HG02973 (cell line): ENCODE measurements at regions not wholly inside any gene's neighbourhood (a gene's known extent, or its start where the extent isn't known, plus 50 kb on each side); places are given as distances from the start of the nearest gene placed in this dataset.

ENCODE experiments used
- ATAC-seq: cut with Tn5 transposase; IDR thresholded peaks from one replicate; pipeline ENCODE4 v1.9.1; 2021; ENCODE audit warnings: moderate library complexity; ENCODE audit not compliant: unreplicated experiment

DNA sequence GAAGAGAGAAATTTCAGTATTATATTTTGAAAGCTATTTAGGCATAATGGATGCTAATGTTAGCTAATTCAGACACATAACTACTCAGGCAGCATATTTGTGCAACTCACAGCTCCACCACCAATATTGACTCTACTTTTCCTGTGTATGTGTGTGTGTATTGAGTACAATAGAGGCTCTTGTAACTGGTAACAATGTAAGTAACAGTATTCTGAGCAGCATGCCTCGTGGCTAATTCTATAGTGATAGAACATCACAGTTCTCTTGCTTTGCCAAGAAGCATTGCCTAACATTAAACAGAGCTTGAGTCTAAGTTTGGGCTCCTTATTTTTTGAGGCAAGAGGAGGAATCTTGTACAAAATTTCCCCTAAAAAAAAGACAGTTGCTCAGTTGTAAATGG lies 98.6 kb upstream of the ARHGEF26 start:
- ATAC-seq: no peak

DNA sequence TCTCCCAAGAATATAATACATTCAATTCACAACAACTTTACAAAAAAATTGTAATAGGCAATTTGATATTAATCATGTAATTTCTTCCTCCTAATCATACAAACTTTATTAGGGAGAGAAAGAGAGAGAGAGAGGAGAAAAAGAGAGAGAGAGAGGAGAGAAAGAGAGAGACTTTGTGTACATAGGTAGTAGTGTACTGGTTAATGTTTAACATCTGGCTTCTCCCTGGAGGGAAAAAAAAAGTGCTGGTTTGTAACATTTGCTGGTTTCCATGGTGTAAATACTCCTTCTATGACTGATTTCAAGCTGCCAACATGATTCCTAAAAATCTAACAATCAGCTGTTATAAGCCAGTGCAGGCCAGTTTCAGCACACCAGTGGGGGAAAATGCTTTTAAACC lies 98.0 kb upstream of the ARHGEF26 start:
- ATAC-seq: no peak

DNA sequence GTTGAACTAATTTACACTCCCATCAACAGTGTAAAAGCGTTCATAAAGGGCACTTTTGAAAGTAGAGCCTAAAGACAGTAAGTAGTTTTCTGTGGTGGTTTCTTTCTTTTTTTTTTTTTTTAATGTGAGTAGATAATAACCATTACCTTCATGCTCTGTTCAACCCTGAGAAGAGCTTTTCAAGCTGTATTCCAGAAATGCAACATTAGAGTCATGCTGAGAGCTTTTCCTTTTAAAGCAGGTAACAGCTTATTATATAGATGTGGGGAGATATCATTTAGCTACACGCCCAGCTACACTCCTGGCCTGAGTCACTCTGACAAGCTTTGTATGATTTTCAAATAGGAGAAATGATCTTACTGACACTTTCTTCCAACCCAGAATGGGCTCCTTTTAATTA lies 96.2 kb upstream of the ARHGEF26 start:
- ATAC-seq: no peak

DNA sequence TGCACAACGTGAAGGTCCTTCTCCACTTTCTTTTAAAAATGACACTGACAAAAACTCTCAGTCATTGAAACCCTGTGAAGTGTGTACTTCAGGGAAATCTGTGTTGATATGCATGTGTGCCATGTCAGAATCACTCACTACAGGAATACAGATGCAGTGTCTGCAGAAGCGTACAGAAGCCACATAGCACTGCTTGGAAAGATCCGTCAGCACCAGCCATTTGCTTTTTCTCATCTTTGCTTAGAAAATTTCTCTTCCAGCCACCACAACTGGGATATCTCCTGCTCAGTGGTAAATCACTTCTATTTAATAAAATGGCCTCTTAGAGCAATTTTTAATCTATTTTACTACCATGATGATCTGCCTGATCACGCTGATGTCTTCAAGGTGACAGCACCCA lies 91.3 kb upstream of the ARHGEF26 start:
- no peak for ATAC-seq

DNA sequence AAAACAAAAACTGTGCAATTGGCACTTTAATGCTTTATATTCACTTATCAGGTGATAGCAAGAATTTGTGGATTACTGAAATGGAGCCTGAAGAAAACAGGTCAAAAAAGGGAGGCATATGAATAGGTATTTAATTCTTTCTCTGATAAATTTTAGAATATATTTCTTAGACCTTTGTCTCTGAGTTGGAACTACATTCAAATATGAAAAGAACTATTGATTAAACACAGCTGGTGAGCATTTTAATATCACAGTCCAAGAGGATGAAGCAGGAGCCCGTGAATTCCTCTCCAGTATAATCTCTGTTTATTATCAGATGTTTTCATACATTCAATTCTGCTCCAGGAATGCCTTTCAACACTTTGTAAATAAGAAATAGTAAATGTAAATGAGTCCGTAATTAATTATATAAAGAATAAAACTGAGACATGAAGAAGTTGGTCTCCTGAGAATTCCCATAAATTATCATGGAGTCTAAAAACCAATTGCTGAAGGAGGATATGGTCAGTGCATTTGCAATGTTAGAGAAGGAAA lies 86.3 kb upstream of the ARHGEF26 start:
- ATAC-seq: no peak

DNA sequence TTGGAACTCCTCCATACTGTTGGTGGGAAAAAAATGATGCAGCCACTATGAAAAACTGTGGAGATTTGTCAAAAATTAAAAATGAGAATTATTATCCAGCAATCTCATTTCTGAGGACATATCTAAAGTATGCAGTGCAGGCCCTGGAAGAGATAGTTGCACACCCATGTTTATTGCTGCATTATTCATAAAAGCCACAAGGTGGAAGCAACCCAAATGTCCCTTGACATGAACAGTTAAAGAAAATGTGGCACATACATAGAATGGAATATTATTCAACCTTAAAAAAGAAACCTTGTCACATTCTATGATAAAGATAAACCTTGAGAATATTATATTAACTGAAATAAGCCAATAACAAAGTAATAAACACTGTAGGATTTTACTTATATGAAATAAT lies 80.9 kb upstream of the ARHGEF26 start:
- ATAC-seq: peak; percentile 92

DNA sequence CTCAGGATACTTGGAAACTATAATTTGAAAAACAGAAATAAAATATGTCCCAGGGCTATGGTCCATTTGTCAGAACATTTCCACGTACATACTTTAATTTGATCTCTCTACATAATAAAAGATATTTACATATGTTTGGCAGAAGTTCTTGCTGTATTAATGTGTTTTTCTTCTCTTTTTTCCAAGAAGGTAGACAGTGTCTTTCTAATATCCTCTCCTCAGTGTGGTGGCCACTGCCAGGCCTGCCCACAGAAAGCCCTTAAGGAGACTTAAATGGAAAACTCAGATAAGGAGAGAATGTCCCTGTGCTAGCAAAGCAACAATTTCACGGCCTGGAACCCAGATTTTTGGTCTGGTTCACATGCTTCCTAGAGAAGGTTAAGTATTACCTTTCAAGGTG lies 76.5 kb upstream of the ARHGEF26 start:
- no peak for ATAC-seq

DNA sequence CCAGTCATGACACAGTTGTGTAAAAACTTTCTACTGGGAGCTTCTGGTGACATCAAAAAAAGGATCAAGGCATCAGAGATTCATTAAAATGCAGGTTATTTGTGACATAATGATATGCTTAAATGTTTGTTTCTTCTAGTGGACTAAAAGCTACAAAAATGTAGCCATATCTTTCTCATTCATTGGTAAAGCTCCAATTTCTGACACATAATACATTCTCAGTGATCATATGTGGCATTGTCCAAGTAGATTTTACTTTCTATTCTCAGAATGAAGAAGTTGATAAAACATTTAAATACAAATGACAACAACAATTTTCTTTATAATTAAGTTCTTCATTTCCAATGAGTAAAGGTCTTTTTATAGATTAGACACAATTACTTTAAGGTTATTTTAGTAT lies 71.0 kb upstream of the ARHGEF26 start:
- no peak for ATAC-seq

DNA sequence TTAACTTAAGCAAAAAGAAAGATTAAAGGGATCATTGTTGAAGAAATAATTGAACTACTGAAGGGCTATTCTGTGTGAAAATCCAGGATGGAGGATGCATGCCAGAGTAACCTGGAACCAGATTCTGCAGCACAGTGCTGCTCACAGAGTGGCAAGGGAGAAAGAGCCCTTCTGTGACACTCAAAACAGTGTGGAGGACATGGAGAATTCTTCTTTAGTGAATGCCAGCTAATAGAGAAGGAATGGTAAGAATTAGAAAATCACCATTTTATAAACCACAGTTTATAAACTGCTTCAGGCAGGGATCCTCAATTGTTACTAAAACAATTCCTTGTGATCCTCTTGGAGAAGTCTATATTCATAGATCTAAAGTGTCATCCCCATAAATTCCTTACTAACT lies 70.4 kb upstream of the ARHGEF26 start:
- no peak for ATAC-seq

DNA sequence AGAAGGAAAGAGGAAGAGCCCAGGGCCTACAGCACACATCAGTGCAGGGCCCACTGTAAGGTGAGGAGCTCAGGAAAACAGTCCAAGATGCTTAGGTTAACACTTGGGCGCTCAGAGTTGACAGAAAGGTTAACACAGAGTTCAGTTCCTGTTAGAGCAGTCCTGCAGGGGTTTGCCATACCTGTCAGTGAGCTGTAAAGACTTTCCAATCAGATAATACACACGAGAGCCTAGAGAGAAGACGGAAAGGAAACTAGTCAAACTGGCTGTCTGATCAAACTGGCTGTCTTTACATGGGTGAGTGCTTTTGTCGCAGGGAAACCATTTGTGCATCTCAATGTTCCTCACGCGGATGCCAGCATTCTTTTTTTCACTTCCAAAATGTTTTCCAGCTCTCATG lies 61.4 kb upstream of the ARHGEF26 start:
- no peak for ATAC-seq

DNA sequence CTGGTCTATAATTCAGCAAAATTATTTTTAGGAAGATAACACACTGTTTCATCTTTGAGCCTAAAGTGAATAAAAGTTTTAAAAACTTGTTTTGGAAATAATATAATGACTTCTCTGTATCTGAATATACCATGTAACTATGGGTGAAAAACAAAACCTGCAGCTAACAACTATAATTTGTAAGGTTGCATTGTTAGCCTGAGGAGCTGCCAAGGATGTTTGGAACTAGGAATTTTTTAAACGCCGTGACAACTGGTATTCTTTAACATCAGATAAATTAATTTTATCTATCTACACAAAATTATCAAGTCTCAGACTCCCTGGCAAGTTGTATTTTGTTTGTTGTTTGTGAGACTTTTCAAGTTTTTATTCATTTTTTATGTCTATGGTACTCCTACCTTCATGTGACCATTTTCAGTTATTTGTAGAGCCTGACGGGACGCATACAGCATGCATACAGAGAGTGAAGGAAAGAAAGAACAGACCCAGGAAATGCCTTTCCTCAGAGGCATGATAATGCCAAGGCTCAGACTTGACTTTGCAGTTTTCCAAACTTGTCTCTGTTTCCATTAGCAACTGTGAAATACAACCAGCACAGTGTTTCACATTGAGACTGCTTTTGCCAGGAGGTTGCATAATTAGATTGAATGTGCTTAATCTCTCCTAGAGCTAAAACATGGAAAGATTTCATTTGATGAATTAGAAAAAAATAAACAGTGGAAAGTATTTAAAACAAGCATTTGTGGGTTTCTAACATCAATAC lies 60.8 kb upstream of the ARHGEF26 start:
- no peak for ATAC-seq

DNA sequence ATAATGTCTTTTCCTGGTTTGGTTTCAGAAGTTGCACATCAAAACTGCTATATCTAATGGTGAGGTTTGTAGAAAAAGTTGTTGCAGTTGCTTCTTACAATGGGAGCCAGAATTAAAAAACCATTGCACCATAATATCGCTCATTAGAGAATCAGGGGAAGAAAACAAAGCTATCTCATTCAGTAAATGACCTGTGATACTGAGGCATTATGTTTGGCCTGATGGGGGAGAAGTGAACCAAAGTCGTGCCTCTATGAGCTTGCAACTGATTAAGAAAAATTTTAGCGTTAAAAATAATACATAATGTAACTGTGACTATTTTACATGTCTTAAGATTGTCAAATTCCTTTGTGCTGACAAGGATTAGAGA lies 60.2 kb upstream of the ARHGEF26 start:
- ATAC-seq: no peak

DNA sequence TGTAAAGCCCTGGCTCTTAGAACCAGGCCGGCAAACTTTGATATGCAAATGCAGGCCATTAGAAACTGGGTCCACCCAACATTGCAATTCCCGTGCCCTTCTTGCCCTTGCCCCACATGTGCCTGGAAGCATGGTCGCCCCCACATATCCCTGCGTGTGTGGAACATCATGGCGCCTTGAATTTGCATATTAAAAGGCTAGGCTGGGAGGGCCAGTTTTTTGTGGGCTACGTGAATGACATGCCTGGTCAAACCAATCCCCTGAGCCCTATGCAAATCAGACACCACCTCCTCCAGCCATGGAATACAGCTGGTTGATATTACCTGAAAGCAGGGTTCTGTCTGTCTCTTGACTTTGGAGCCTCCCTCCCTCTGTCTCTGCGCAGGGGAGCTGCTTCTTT lies 58.7 kb upstream of the ARHGEF26 start:
- no peak for ATAC-seq

DNA sequence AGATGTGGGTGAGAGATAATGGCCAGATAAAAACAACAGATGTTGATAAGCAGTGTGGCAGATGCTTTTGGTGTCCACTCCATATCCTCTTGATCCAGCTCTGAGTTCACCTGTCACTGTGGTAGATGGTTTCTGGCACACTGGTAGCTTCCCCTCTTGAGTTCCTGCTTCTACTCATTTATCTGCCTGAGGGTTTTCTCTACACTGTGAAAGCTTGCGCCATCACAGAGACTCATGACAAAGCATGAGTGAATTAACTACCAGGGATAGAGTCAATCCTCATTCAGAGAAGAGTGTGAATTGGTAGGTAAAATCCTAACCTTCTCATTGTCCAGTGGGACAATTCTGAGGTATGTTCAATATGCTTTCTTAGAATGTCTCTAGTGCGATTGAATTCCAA lies 50.0 kb upstream of the ARHGEF26 start:
- ATAC-seq: no peak
